ENCODE measurements at regions not wholly inside any gene's neighbourhood (a gene's known extent, or its start where the extent isn't known, plus 50 kb on each side); places are given as distances from the start of the nearest gene placed in this dataset.

DNA sequence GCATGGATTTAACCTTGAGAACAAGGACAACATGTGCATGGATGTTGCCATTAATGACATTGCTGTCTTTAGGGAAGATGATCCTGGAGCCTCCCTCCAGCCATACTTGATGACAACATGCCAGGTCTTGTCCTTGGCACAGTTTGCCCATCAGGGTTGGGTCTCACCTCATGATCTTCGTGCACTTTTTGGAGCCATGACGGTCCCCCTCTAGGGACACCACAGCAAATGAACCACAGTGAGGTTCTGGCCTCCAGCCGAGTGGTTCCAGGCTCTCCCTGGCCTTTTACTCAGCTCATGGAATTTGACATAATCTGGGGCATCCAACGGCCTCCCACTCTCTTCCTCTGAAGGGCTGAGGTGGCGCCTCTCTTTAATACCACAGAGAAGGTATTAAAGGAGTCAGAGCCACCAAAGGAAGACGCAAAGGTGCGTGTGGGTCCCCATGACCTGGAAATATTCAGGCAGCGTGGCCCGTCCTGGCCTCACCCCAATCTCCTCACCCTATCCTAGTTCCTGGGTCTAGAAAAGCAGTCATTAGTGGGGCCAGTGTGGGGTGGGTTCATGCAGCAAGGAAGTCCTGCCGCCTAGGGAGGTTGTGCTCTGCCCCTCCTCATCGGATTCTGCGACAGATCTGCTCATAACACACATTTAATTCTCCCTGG, 184.8 kb downstream of the CXCL12 start:
- DNase-seq (ENCODE audit: low read depth, low spot score) = no peak

DNA sequence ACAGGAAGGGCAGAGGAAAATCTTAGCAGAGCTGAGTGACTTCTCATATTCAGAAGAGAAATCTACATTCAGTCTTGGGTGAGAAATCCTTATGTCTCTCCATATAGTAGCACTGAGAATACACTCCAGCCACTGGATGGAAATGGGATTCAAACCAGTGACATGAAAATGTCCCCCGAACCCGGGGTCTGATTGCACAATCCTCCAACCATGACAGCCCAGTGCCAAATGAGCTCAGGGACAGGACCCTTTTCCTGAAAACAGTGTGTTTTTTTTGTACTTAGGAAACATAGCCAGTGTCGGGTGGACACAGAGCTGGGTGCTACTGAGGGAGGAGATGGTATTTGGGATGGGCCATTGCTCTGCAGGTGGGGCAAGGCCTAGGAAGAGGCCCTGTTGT, 185.6 kb downstream of the CXCL12 start:
- DNase-seq (ENCODE audit: low read depth, low spot score) = no peak

DNA sequence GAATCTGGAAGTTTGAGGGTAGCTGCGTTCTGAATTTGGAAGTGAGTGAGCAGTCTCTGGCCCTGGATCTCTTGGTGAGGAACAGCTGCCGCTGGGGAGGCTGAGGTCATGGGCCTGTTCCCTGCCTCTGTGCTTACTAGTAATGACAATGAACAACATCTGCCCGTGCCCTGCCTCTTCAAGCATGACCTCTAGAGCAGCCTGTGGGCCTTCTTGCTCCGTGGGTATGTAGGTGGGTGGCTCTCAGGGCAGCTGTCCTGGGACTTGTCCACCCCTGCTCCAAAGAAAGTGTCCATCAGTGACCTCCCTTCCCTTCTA, 186.2 kb downstream of the CXCL12 start:
- DNase-seq (ENCODE audit: low read depth, low spot score) = no peak

DNA sequence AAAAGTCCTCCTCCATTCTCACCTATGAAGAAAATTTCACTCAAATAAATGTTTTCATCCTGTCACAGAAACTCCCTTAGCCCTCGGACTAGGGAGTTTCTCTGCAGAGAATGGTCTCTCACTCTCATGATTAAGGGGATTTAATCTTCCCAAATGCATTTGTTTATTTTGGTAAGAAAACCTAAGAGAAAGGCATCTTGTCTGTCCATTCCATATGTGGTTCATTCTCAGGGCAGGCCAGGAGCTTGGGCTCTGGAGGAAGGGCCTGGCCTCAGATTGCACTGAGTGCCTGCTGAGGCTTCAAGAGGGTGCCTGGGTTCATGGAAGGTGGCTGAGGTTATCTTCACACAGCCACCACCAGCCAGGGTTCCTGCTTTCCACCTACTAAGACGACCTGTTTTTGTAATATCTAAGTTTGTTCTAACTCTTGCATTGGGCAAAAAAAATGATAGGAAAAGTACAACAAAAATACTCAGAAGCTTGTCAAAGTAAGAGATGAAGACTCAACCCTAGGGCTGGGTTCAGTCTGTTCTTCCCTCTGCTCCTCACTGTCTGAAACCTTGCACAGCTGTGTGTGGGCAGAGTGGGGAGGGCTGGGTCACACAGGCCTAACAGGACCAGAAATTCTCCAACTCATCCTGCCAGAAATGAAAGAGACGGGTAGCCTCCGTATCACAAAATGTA, 186.7 kb downstream of the CXCL12 start:
- DNase-seq (ENCODE audit: low read depth, low spot score) = no peak

- no peak for DNase-seq (ENCODE audit: low read depth, low spot score)
Observed at GRCh38 chr10:44197646-44198045, 187.3 kb downstream of the CXCL12 start.

GRCh38 chr10:44196336-44196735, 188.6 kb downstream of the CXCL12 start:
- DNase-seq (ENCODE audit: low read depth, low spot score) = no peak

GRCh38 chr10:44196008-44196320, 188.9 kb downstream of the CXCL12 start:
- no peak for DNase-seq (ENCODE audit: low read depth, low spot score)

DNA sequence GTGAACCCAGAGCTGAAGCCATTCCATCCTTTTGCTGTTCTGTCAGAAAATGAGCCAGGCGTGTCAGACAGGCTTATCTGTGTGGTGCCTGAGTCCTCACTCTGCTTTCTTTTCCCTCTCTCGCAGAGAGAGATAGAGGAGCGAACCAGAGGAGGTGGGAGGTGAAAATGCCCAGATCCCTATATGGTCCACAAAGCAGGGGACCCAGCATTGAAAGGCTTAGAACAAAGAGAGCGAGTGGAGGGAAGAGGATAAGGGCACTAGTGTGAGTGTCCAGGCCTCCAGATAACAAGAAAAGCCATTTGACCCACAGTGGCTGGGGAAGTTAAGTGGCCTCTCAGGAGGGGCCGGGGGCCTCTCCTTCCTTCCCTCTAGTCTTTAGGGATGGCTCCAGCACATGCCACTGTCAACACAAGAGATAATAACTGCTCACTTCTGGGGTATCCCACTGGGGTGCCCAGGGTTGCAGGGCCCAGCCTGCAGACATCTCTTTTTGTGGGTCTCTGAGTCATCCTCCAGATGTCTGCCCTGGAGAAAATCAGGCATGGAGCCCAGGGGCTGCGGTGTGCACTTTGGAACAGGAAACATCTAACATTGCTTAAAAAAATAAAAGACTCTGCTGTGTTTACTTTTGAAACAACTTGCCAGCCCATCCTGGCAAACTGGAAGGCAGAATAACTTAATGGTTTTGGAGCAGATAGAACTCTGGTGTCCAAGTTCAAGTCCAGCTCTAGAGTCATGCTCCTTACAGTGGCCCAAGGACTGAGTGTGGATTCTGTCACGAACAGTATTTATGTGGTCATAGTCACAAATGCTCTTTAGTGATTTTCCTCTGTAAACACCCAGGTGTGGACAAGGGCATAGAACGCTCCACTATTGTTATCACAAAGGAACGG, 189.5 kb downstream of the CXCL12 start:
- peak; percentile 87 for DNase-seq (ENCODE audit: low read depth, low spot score)

DNA sequence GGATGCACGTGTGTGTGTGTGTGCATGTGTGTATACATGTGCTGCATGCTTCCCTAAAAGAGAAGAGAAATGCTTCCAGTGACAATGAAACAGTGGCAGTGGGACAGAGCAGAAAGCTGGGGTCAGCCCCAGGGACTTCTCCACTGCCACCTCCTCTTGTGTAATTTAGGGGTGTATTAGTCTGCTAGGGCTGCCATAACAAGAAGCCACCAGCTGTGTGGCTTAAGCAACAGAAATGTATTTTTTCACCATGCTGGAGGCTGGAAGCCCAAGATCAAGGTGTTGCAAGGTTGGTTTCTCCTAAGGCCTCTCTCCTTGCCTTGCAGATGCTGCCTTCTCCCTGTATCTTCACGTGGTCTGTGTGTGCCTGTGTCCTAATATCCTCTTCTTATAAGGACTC, 190.5 kb downstream of the CXCL12 start:
- no peak for DNase-seq (ENCODE audit: low read depth, low spot score)

GRCh38 chr10:44193567-44194220, 191.2 kb downstream of the CXCL12 start:
- DNase-seq (ENCODE audit: low read depth, low spot score) = no peak

DNA sequence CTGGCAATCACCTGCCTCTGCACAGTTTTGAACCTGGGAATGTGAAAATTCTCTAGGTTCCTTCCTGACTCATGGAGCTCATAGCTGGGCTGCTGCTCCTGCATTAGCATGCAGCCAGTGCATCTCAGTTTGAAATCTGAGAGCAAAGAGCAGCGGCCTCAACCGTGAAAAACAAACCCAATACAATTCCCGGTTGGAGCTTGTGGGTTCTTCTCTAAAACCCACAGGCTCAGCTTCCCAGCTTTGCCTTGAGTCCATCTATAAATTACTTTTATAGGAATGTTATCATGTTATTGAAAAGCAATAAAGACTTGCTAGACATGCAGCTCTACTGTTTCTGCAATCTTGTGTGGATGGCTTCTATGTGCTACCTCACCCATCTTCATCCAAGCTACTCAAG, 191.7 kb downstream of the CXCL12 start:
- DNase-seq (ENCODE audit: low read depth, low spot score) = no peak

- no peak for DNase-seq (ENCODE audit: low read depth, low spot score)
Observed at GRCh38 chr10:44192435-44192834, 192.5 kb downstream of the CXCL12 start.

GRCh38 chr10:44190541-44190940, 194.4 kb downstream of the CXCL12 start:
- no peak for DNase-seq (ENCODE audit: low read depth, low spot score)

DNA sequence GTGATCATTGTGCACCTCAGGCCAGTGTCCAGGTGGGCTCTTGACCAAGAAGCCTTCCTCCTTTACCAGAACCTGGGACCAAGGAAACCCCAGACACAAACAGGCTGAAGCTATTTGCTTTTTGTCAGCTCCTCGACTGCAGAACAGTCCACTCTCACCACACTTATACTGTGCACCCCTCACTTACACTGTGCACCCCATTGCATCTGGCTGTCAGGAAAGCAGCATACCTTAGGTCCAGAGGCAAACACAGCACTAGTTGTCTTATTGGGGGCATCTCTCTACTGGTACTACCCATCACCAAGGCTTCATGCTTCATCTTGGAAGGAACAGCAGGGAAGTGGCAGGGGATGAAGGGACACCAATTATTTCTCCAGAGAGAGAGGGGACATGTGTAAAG, 198.1 kb downstream of the CXCL12 start:
- no peak for DNase-seq (ENCODE audit: low read depth, low spot score)

GRCh38 chr10:44186150-44186549, 198.7 kb downstream of the CXCL12 start:
- peak; percentile 73 for DNase-seq (ENCODE audit: low read depth, low spot score)

DNA sequence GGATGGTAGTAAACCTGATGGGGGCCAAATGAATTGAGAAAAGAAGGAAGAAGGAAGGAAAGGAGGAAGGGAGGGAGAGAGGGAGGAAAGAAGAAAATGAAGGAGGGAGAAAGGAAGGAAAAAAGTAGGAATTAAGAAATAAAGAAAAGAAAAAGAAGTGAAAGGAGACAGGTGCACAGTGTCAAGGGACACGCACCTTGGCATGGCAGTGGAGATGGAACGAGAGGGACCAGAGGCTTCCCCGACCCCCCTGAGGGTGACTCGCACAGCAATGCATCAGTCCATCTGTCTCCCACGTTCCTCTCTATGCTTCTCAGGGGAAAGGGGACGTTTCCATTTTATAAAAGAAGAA, 199.6 kb downstream of the CXCL12 start:
- no peak for DNase-seq (ENCODE audit: low read depth, low spot score)

- no peak for DNase-seq (ENCODE audit: low read depth, low spot score)
Observed at GRCh38 chr10:44184633-44185314, 200.1 kb downstream of the CXCL12 start.

DNA sequence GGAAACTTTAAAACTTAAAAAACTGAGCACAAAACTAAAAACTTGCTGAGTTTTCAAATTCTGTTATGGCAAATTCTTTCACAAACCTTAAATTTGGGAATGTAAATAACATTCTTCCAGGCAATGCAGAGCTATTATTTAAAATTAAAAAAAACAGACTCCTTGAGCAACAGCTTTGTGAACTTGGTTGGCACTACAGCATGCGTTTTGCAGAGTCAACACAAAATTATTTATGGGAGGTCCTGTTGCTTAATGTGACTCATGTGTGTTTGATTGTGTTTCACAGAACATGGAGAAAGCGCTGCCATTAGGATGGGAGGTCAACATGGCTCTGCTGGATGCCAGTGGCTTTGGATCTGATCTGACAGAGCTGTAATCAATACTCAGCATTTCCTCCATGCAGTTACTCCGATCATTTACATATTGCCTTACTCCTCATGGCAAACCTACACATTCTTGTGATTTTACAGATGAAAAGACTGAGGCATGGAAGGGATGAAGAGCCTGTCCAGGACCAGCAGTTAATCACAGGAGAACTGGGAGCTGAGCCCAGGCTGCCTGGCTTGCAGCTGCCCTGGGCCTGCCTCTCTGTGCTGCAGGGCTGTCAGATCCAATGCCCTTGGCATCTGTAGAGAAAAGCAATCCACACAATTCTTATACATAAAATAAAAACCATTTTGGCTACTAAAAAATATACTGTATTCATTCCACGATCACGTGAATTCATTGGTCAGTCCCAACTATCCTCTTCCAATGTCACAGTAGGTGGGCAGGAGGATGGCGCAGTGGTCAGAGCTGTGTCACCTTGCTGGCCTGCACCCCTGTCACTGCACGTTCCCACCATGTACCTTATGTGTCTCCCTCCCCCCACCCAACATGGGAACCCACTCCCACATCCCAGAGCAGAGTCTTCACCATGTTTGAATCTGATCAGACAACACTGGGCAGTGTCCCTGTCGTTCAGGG, 200.9 kb downstream of the CXCL12 start:
- DNase-seq (ENCODE audit: low read depth, low spot score) = no peak

- no peak for DNase-seq (ENCODE audit: low read depth, low spot score)
Observed at GRCh38 chr10:44182909-44183308, 202.0 kb downstream of the CXCL12 start.

DNA sequence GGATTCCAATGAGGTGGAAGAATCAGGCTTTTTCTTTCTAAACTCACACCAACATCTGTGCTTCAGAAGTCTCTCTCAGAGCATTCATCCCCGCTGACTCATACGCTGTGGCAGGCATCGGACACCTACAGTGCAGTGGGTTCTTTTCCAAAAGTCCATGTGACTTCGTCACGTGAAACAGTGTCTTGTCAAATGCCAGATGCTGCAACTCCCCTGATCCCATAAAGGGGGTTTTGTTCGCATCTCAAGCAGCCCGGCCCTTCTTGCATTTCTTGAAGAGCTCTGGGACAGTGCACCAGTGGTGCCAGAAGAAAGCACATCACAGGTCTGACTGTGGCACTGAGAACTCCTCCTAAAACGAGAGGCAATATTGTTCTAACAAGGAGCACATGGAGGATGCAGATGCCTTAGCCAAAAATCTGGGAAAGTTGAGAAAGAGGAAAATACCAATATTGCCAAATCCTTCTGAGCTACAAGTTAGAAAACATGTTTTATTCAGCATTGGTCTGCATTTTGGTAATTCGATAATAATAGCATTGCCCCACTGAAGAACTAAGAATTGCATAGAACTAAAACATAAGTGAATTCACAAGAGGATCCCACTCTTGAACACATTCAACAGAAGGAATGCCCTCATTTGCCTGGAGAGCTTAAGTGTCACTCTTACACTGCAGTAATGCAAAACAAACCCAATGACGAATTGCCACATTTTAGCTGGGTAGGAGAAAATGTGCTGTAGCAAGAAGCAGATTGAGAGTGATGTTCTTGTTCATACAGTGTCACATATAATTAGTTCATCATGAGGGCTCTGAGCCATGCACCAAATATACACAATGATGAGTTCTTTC, 204.4 kb downstream of the CXCL12 start:
- peak; percentile 94 for DNase-seq (ENCODE audit: low read depth, low spot score)
